ENCODE measurements at regions not wholly inside any gene's neighbourhood (a gene's known extent, or its start where the extent isn't known, plus 50 kb on each side); places are given as distances from the start of the nearest gene placed in this dataset.
"Not testable (repeated sequence)": the region's sequence is repeated elsewhere in the genome, so short reads cannot be mapped to it uniquely, and the experiment has no call there.

DNA sequence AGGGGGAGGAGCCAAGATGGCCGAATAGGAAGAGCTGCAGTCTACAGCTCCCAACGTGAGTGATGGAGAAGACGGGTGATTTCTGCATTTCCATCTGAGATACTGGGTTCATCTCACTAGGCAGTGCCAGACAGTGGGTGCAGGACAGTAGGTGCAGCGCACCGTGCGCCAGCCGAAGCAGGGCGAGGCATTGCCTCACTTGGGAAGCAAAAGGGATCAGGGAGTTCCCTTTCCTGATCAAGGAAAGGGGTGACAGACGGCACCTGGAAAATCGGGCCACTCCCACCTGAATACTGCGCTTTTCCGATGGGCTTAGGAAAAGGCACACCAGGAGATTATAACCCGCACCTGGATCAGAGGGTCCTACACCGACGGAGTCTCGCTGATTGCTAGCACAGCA, 121.1 kb upstream of the SESTD1 start:
- not testable (repeated sequence) for H3K79me2 ChIP-seq (ENCODE audit: control insufficient read depth, insufficient read depth, low read length); H4K5ac ChIP-seq (ENCODE audit: low read length); H3K36me3 ChIP-seq (ENCODE audit: control insufficient read depth, insufficient read depth, low read length); H3K4me2 ChIP-seq (ENCODE audit: low read length); H3K4me3 ChIP-seq (ENCODE audit: low read length); H2BK120ac ChIP-seq (ENCODE audit: low read depth, low read length); H3K23ac ChIP-seq (ENCODE audit: low read length); H2AK5ac ChIP-seq (ENCODE audit: low read length); DNase-seq; H3K27me3 ChIP-seq (ENCODE audit: insufficient read depth, low read length, poor library complexity); H2BK15ac ChIP-seq (replicated peaks; ENCODE audit: low read depth); H3K18ac ChIP-seq (ENCODE audit: low read length); H3K27ac ChIP-seq (ENCODE audit: low read depth, low read length); H3K9ac ChIP-seq (ENCODE audit: low read length); H3K79me1 ChIP-seq (ENCODE audit: low read length); H3K4me1 ChIP-seq (ENCODE audit: control insufficient read depth, low read depth, low read length); H3K56ac ChIP-seq (ENCODE audit: low read length); H4K8ac ChIP-seq (ENCODE audit: low read depth, low read length); H2BK5ac ChIP-seq (ENCODE audit: low read length); H3K4ac ChIP-seq (ENCODE audit: low read depth, low read length)
- WGBS (ENCODE audit: extremely low coverage, insufficient coverage, low lambda C conversion rate): no CpG with 5 or more reads among the region's 16 CpGs

DNA sequence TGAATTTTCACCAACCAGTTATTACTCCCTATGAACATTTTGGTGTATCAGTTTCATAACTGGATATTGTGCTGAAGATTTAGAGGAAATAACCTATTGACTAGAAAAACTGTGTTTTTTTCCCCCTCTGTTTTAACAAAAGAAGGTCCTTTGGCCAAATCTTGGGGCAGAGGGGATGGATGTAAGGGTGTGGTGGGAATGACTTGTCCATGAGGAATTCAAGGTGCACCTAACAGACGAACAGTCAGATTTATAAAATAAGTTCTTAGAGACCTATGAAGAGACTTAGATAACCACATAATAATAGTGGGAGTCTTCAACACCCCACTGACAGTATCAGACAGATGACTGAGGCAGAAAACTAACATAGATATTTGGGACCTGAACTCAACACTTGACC, 119.3 kb upstream of the SESTD1 start:
- Histone ChIP-seq H3K4me1 (ENCODE audit: control insufficient read depth, low read depth, low read length) (no peaks in the 10 kb centered on the region), H4K5ac (ENCODE audit: low read length) (no peak overlapping the region), H2AK5ac (ENCODE audit: low read length) (no peak overlapping the region), H3K79me1 (ENCODE audit: low read length) (no peaks in the 10 kb centered on the region), H3K56ac (ENCODE audit: low read length) (no peak overlapping the region), H3K79me2 (ENCODE audit: control insufficient read depth, insufficient read depth, low read length) (no peaks in the 10 kb centered on the region), H2BK120ac (ENCODE audit: low read depth, low read length) (no peak overlapping the region), H3K27ac (ENCODE audit: low read depth, low read length) (no peak overlapping the region), H3K4me2 (ENCODE audit: low read length) (no peak overlapping the region), H2BK5ac (ENCODE audit: low read length) (no peak overlapping the region), H2BK15ac (replicated peaks; ENCODE audit: low read depth) (no peak overlapping the region), H4K8ac (ENCODE audit: low read depth, low read length) (no peak overlapping the region), H3K27me3 (ENCODE audit: insufficient read depth, low read length, poor library complexity) (no peaks in the 10 kb centered on the region), H3K18ac (ENCODE audit: low read length) (no peak overlapping the region), H3K4me3 (ENCODE audit: low read length) (no peak overlapping the region), H3K23ac (ENCODE audit: low read length) (no peak overlapping the region), H3K9ac (ENCODE audit: low read length) (no peak overlapping the region), H3K36me3 (ENCODE audit: control insufficient read depth, insufficient read depth, low read length) (no peaks in the 10 kb centered on the region), H3K4ac (ENCODE audit: low read depth, low read length) (no peak overlapping the region)
- no CpG with 5 or more reads among the region's 1 CpG for WGBS (ENCODE audit: extremely low coverage, insufficient coverage, low lambda C conversion rate)
- DNase-seq: no peak

DNA sequence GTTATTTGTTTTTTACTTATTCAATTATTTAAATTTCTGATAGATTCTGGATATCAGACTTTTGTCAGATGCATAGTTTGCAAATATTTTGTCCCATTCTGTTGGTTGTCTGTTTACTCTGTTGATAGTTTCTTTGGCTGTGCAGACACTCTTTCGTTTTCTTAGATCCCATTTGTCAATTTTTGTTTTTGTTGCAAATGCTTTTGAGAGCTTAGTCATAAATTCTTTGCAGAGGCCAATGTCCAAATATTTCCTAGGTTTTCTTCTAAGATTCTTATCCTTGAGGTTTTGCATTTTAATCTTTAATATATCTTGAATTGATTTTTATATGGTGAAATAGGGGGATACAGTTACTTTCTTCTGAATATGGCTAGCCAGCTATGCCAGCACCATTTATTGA, 112.7 kb upstream of the SESTD1 start:
- Histone ChIP-seq H3K18ac (ENCODE audit: low read length) (no peak overlapping the region), H3K4ac (ENCODE audit: low read depth, low read length) (no peak overlapping the region), H3K9ac (ENCODE audit: low read length) (no peak overlapping the region), H4K8ac (ENCODE audit: low read depth, low read length) (no peak overlapping the region), H3K27me3 (ENCODE audit: insufficient read depth, low read length, poor library complexity) (no peaks in the 10 kb centered on the region), H2BK5ac (ENCODE audit: low read length) (no peak overlapping the region), H3K23ac (ENCODE audit: low read length) (no peak overlapping the region), H2AK5ac (ENCODE audit: low read length) (no peak overlapping the region), H3K79me1 (ENCODE audit: low read length) (no peaks in the 10 kb centered on the region), H2BK15ac (replicated peaks; ENCODE audit: low read depth) (no peak overlapping the region), H3K56ac (ENCODE audit: low read length) (no peak overlapping the region), H3K27ac (ENCODE audit: low read depth, low read length) (no peak overlapping the region), H3K79me2 (ENCODE audit: control insufficient read depth, insufficient read depth, low read length) (no peaks in the 10 kb centered on the region), H3K4me3 (ENCODE audit: low read length) (no peak overlapping the region), H2BK120ac (ENCODE audit: low read depth, low read length) (no peak overlapping the region), H3K36me3 (ENCODE audit: control insufficient read depth, insufficient read depth, low read length) (no peaks in the 10 kb centered on the region), H3K4me1 (ENCODE audit: control insufficient read depth, low read depth, low read length) (no peaks in the 10 kb centered on the region), H4K5ac (ENCODE audit: low read length) (no peak overlapping the region), H3K4me2 (ENCODE audit: low read length) (no peak overlapping the region)
- WGBS (ENCODE audit: extremely low coverage, insufficient coverage, low lambda C conversion rate): no CpG with 5 or more reads among the region's 1 CpG
- no peak for DNase-seq

DNA sequence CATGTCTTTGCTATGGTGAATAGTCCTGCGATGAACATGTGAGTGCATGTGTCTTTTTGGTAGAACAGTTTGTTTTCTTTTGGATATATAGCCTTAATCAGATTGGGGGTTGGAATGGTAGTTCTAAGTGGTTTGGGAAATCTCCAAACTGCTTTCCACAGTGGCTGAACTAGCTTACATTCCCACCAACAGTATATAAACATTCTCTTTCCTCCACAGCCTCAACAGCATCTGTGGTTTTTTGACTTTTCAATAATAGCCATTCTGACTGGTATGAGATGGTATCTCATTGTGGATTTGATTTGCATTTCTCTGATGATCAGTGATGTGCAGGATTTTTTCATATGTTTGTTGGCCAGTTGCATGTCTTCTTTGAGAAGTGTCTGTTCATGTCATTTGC, 112.2 kb upstream of the SESTD1 start:
- H3K18ac ChIP-seq (ENCODE audit: low read length): no peak overlapping the region
- H2BK15ac ChIP-seq (replicated peaks; ENCODE audit: low read depth): no peak overlapping the region
- DNase-seq: no peak
- no peak overlapping the region for H3K4me2 ChIP-seq (ENCODE audit: low read length)
- H3K4me3 ChIP-seq (ENCODE audit: low read length): no peak overlapping the region
- H3K27ac ChIP-seq (ENCODE audit: low read depth, low read length): no peak overlapping the region
- no peak overlapping the region for H4K5ac ChIP-seq (ENCODE audit: low read length)
- no peak overlapping the region for H2BK120ac ChIP-seq (ENCODE audit: low read depth, low read length)
- H3K36me3 ChIP-seq (ENCODE audit: control insufficient read depth, insufficient read depth, low read length): no peaks in the 10 kb centered on the region
- no peak overlapping the region for H4K8ac ChIP-seq (ENCODE audit: low read depth, low read length)
- no peak overlapping the region for H3K4ac ChIP-seq (ENCODE audit: low read depth, low read length)
- H3K27me3 ChIP-seq (ENCODE audit: insufficient read depth, low read length, poor library complexity): no peaks in the 10 kb centered on the region
- no peak overlapping the region for H3K9ac ChIP-seq (ENCODE audit: low read length)
- no peak overlapping the region for H3K56ac ChIP-seq (ENCODE audit: low read length)
- H3K79me2 ChIP-seq (ENCODE audit: control insufficient read depth, insufficient read depth, low read length): no peaks in the 10 kb centered on the region
- H3K4me1 ChIP-seq (ENCODE audit: control insufficient read depth, low read depth, low read length): no peaks in the 10 kb centered on the region
- H2AK5ac ChIP-seq (ENCODE audit: low read length): no peak overlapping the region
- H3K23ac ChIP-seq (ENCODE audit: low read length): no peak overlapping the region
- WGBS (ENCODE audit: extremely low coverage, insufficient coverage, low lambda C conversion rate): no CpG with 5 or more reads among the region's 1 CpG
- no peaks in the 10 kb centered on the region for H3K79me1 ChIP-seq (ENCODE audit: low read length)
- no peak overlapping the region for H2BK5ac ChIP-seq (ENCODE audit: low read length)

DNA sequence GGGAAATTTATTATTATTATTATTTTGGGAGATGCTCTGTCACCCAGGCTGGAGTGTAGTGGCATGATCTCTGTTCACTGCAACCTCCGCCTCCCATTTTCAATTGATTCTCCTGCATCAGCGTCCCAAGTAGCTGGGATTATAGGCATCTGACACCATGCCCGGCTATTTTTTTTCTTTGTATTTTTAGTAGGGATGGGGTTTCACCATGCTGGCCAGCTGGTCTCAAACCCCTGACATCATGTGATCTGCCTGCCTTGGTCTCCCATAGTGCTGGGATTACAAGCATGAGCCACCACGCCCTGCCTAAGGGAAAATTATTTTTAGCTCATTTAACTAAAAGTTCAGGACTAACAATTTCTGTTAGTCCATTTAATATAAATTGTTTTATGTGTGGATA, 109.2 kb upstream of the SESTD1 start:
- Histone ChIP-seq H3K4ac (ENCODE audit: low read depth, low read length) (no peak overlapping the region), H3K27ac (ENCODE audit: low read depth, low read length) (no peak overlapping the region), H4K5ac (ENCODE audit: low read length) (no peak overlapping the region), H3K27me3 (ENCODE audit: insufficient read depth, low read length, poor library complexity) (no peaks in the 10 kb centered on the region), H3K18ac (ENCODE audit: low read length) (no peak overlapping the region), H3K4me2 (ENCODE audit: low read length) (no peak overlapping the region), H3K79me2 (ENCODE audit: control insufficient read depth, insufficient read depth, low read length) (no peaks in the 10 kb centered on the region), H3K4me3 (ENCODE audit: low read length) (no peak overlapping the region), H4K8ac (ENCODE audit: low read depth, low read length) (no peak overlapping the region), H2BK120ac (ENCODE audit: low read depth, low read length) (no peak overlapping the region), H2BK5ac (ENCODE audit: low read length) (no peak overlapping the region), H3K79me1 (ENCODE audit: low read length) (no peaks in the 10 kb centered on the region), H3K9ac (ENCODE audit: low read length) (no peak overlapping the region), H3K56ac (ENCODE audit: low read length) (no peak overlapping the region), H3K23ac (ENCODE audit: low read length) (no peak overlapping the region), H3K36me3 (ENCODE audit: control insufficient read depth, insufficient read depth, low read length) (no peaks in the 10 kb centered on the region), H2BK15ac (replicated peaks; ENCODE audit: low read depth) (no peak overlapping the region), H2AK5ac (ENCODE audit: low read length) (no peak overlapping the region), H3K4me1 (ENCODE audit: control insufficient read depth, low read depth, low read length) (no peaks in the 10 kb centered on the region)
- DNase-seq: no peak
- no CpG with 5 or more reads among the region's 4 CpGs for WGBS (ENCODE audit: extremely low coverage, insufficient coverage, low lambda C conversion rate)

DNA sequence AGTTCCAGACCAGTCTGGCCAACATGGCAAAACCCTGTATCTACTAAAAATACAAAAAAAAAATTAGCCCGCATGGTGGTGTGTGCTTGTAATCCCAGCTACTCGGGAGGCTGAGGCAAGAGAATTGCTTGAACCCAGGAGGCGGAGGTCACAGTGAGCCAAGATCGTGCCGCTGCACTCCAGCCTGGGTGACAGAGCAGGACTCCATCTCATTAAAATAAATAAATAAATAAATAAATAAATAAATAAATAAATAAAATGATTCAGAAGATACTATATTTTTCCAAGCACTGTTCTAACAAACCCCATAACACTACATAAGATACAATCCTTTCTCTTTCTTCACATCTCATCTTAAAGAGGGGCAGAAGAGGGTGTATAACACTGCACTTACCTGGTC, 100.9 kb upstream of the SESTD1 start:
- not testable (repeated sequence) for H3K18ac ChIP-seq (ENCODE audit: low read length); H3K9ac ChIP-seq (ENCODE audit: low read length)

More for the DNA sequence above, 100.9 kb upstream of the SESTD1 start:
- not testable (repeated sequence) for DNase-seq; H3K79me1 ChIP-seq (ENCODE audit: low read length); H3K27ac ChIP-seq (ENCODE audit: low read depth, low read length); H2BK15ac ChIP-seq (replicated peaks; ENCODE audit: low read depth); H3K56ac ChIP-seq (ENCODE audit: low read length); H3K4me3 ChIP-seq (ENCODE audit: low read length); H2BK120ac ChIP-seq (ENCODE audit: low read depth, low read length); H3K23ac ChIP-seq (ENCODE audit: low read length); H4K8ac ChIP-seq (ENCODE audit: low read depth, low read length); H3K79me2 ChIP-seq (ENCODE audit: control insufficient read depth, insufficient read depth, low read length); H3K36me3 ChIP-seq (ENCODE audit: control insufficient read depth, insufficient read depth, low read length); H2AK5ac ChIP-seq (ENCODE audit: low read length); H3K4ac ChIP-seq (ENCODE audit: low read depth, low read length); H4K5ac ChIP-seq (ENCODE audit: low read length); H3K27me3 ChIP-seq (ENCODE audit: insufficient read depth, low read length, poor library complexity); H3K4me1 ChIP-seq (ENCODE audit: control insufficient read depth, low read depth, low read length); H3K4me2 ChIP-seq (ENCODE audit: low read length); H2BK5ac ChIP-seq (ENCODE audit: low read length)
- WGBS (ENCODE audit: extremely low coverage, insufficient coverage, low lambda C conversion rate): no CpG with 5 or more reads among the region's 5 CpGs

Measured in mesendoderm (in vitro differentiated cells).